Osteocyte (in vitro differentiated cells): ENCODE measurements at regions not wholly inside any gene's neighbourhood (a gene's known extent, or its start where the extent isn't known, plus 50 kb on each side); places are given as distances from the start of the nearest gene placed in this dataset.
A peak's percentile ranks its signal among the peaks of the same experiment; 100 is the strongest.

Experiments used
- DNase-seq: peaks from one replicate; pipeline ENCODE4 v3.0.0; 2021; ENCODE audit warnings: mixed read lengths; ENCODE audit not compliant: unreplicated experiment; ENCODE audit errors: extremely low spot score
- H3K27ac Mint-ChIP-seq: one replicate; pipeline ENCODE4 v1.8.0; 2021; ENCODE audit warnings: mild to moderate bottlenecking, mixed read lengths; ENCODE audit not compliant: unreplicated experiment
- H3K27me3 Mint-ChIP-seq: one replicate; pipeline ENCODE4 v1.8.0; 2021; ENCODE audit warnings: mixed read lengths; ENCODE audit not compliant: unreplicated experiment
- H3K36me3 Mint-ChIP-seq: one replicate; pipeline ENCODE4 v1.8.0; 2021; ENCODE audit warnings: mixed read lengths; ENCODE audit not compliant: unreplicated experiment
- H3K4me1 Mint-ChIP-seq: one replicate; pipeline ENCODE4 v1.8.0; 2021; ENCODE audit warnings: mixed read lengths; ENCODE audit not compliant: unreplicated experiment
- H3K4me3 Mint-ChIP-seq: one replicate; pipeline ENCODE4 v1.8.0; 2021; ENCODE audit warnings: mild to moderate bottlenecking, moderate library complexity, mixed read lengths; ENCODE audit not compliant: unreplicated experiment
- H3K9me3 Mint-ChIP-seq: one replicate; pipeline ENCODE4 v1.8.0; 2021; ENCODE audit warnings: mixed read lengths; ENCODE audit not compliant: unreplicated experiment
- CTCF ChIP-seq: fragments of 200-600 bp; sonication (generic); IDR thresholded peaks from 2 replicates; pipeline ENCODE4 v1.5.0; 2021; ENCODE audit warnings: antibody characterized with exemption, mild to moderate bottlenecking, moderate library complexity

DNA sequence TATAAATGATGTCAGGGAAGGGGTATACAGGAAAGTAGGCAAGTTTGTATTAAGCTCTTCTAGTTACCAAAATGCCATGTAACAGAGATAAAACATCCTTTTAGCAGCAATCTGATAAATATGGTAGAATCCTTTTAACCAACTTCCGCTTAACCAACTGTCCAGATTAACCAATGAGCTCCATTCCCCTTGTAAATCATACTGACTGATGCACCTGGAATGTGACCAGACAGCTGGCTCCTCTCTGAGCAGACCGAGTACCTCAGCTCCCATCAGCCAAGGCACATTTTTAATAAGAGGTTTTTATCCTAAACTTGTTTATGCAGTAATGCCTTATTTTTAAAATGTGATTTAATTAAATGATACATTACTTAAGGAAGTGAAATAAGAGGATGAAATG, 66.4 kb downstream of the KLF12 start:
- Mint-ChIP-seq H3K36me3 (peaks cover 4% of the 10 kb centered on the region), H3K4me3 (no peak overlapping the region), H3K4me1 (peaks cover 27% of the 10 kb centered on the region), H3K27ac (no peak overlapping the region), H3K9me3 (no peaks in the 10 kb centered on the region), H3K27me3 (no peaks in the 10 kb centered on the region)
- no peak for TF ChIP-seq CTCF
- no peak for DNase-seq

GRCh38 chr13:74066937-74067336, 67.3 kb downstream of the KLF12 start:
- Mint-ChIP-seq H3K4me1 (peaks cover 35% of the 10 kb centered on the region), H3K27ac (peak overlapping the region; percentile 40), H3K9me3 (no peaks in the 10 kb centered on the region), H3K27me3 (no peaks in the 10 kb centered on the region), H3K4me3 (no peak overlapping the region), H3K36me3 (peaks cover 4% of the 10 kb centered on the region)
- DNase-seq: no peak
- TF ChIP-seq CTCF: no peak

DNA sequence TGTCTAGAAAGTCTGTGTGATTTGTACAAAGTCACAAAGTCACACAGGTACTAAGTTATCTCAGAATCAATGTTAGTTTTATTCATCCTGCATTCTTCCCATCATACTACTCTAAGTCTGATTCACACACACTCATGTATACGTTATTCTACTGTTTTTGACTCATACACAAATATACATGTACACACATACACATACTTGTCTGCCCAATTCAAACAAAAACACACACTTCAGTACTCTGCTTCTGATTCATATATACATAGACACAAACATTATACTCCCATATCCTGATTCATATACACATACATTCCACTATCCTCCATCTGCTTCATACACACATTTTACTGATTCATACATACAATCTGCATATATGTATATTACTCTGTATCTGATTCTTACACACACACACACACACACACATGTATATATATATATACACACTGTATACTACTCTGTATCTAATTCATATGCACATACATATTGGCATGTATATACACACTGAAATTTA, 69.3 kb downstream of the KLF12 start:
- Mint-ChIP-seq H3K4me1 (peaks cover 38% of the 10 kb centered on the region), H3K27me3 (no peaks in the 10 kb centered on the region), H3K9me3 (peaks cover 4% of the 10 kb centered on the region), H3K27ac (no peak overlapping the region), H3K36me3 (peaks cover 6% of the 10 kb centered on the region), H3K4me3 (no peak overlapping the region)
- no peak for TF ChIP-seq CTCF
- no peak for DNase-seq

- no peak for TF ChIP-seq CTCF
- Mint-ChIP-seq H3K4me1 (peaks cover 38% of the 10 kb centered on the region), H3K9me3 (peaks cover 9% of the 10 kb centered on the region), H3K4me3 (no peak overlapping the region), H3K36me3 (peaks cover 12% of the 10 kb centered on the region), H3K27ac (no peak overlapping the region), H3K27me3 (no peaks in the 10 kb centered on the region)
- DNase-seq: no peak
Measured at GRCh38 chr13:74063533-74064100, 70.6 kb downstream of the KLF12 start.

- peaks cover 9% of the 10 kb centered on the region for H3K9me3 Mint-ChIP-seq
- H3K27me3 Mint-ChIP-seq: no peaks in the 10 kb centered on the region
- DNase-seq: no peak
- peak overlapping the region; percentile 59 for H3K4me3 Mint-ChIP-seq
- TF ChIP-seq CTCF: no peak
- peaks cover 38% of the 10 kb centered on the region for H3K4me1 Mint-ChIP-seq
- H3K36me3 Mint-ChIP-seq: peaks cover 12% of the 10 kb centered on the region
- peak overlapping the region; percentile 61 for H3K27ac Mint-ChIP-seq
Measured at GRCh38 chr13:74062933-74063332, 71.3 kb downstream of the KLF12 start.
